A673 (cell line): ENCODE measurements at regions not wholly inside any gene's neighbourhood (a gene's known extent, or its start where the extent isn't known, plus 50 kb on each side); places are given as distances from the start of the nearest gene placed in this dataset.

ENCODE experiments used
- BruUV-seq: library from RNA; stranded (reverse); fragments of 400-500 nt; replicated peaks from 2 replicates; lab custom pipeline; 2021; lab: Mats Ljungman, UMichigan
- CTCF ChIA-PET: fragments of 300-600 bp; sonication (Branson Sonifier 250); formaldehyde crosslinking; loops from one replicate; lab custom pipeline; 2022; ENCODE audit warnings: antibody characterized with exemption; lab: Charles Lee
- POLR2A ChIA-PET: fragments of 300-600 bp; sonication (Branson Sonifier 250); formaldehyde crosslinking; loops from one replicate; lab custom pipeline; 2022; ENCODE audit warnings: antibody characterized with exemption; ENCODE audit not compliant: low non-redundant PET; lab: Charles Lee
- DNase-seq: peaks from one replicate; pipeline ENCODE4 v3.0.0-alpha.2; 2015; ENCODE audit warnings: low spot score
- H3K27ac ChIP-seq: fragments of 200-600 bp; sonication (generic); 2 replicates; pipeline ENCODE4 v1.5.1; 2016; ENCODE audit warnings: mixed run types, low read depth, mild to moderate bottlenecking, mixed read lengths, antibody characterized with exemption, low read length; ENCODE audit not compliant: poor library complexity, severe bottlenecking
- H3K27me3 ChIP-seq: fragments of 200-600 bp; sonication (generic); replicated peaks from 2 replicates; pipeline ENCODE4 v1.6.1; 2017; ENCODE audit warnings: mixed run types, low read depth, mild to moderate bottlenecking, mixed read lengths, antibody characterized with exemption, low read length; ENCODE audit not compliant: insufficient read depth, poor library complexity
- H3K36me3 ChIP-seq: fragments of 200-600 bp; sonication (generic); 2 replicates; pipeline ENCODE4 v1.6.1; 2016; ENCODE audit warnings: mixed run types, mild to moderate bottlenecking, mixed read lengths, antibody characterized with exemption, low read length; ENCODE audit not compliant: insufficient read depth, poor library complexity, severe bottlenecking
- H3K4me1 ChIP-seq: fragments of 200-600 bp; sonication (generic); 2 replicates; pipeline ENCODE4 v1.6.1; 2017; ENCODE audit warnings: mixed run types, mild to moderate bottlenecking, mixed read lengths, antibody characterized with exemption, low read length; ENCODE audit not compliant: insufficient read depth, poor library complexity, severe bottlenecking
- H3K4me3 ChIP-seq: fragments of 200-600 bp; sonication (generic); 2 replicates; pipeline ENCODE4 v1.5.1; 2016; ENCODE audit warnings: low read depth, mixed run types, mild to moderate bottlenecking, mixed read lengths, low read length; ENCODE audit not compliant: poor library complexity, severe bottlenecking
- H3K9me3 ChIP-seq: fragments of 200-600 bp; sonication (generic); 2 replicates; pipeline ENCODE4 v1.6.1; 2016; ENCODE audit warnings: mixed run types, low read depth, mild to moderate bottlenecking, mixed read lengths, antibody characterized with exemption, low read length; ENCODE audit not compliant: poor library complexity, severe bottlenecking
- CTCF ChIP-seq: fragments of 300-800, 200-600 bp; sonication (generic); conservative IDR thresholded peaks from 2 replicates; pipeline ENCODE4 v1.5.1; 2017; ENCODE audit warnings: low read depth, mild to moderate bottlenecking, antibody characterized with exemption, low read length, moderate library complexity, mixed read lengths
- EZH2 ChIP-seq: fragments of 200-600 bp; sonication (generic); IDR thresholded peaks from 2 replicates; pipeline ENCODE4 v1.6.1; 2017; ENCODE audit warnings: borderline replicate concordance, low read depth, mild to moderate bottlenecking, mixed read lengths, antibody characterized with exemption, low read length; ENCODE audit not compliant: poor library complexity, severe bottlenecking
- intact Hi-C: fragments of 100-400 bp; cut with micrococcal nuclease; formaldehyde crosslinking; loops from one replicate; pipeline ENCODE4 v1.10.0; 2022; ENCODE audit not compliant: unreplicated experiment

GRCh38 chr11:16603890-16604793, 134.3 kb upstream of the C11orf58 start:
- Histone ChIP-seq H3K36me3 (no peaks in the 10 kb centered on the region), H3K9me3 (no peaks in the 10 kb centered on the region), H3K27ac (peak overlapping the region; percentile 93), H3K4me3 (peak overlapping the region; percentile 93), H3K4me1 (peaks cover 23% of the 10 kb centered on the region), H3K27me3 (no peaks in the 10 kb centered on the region)
- intact Hi-C loops, result loop anchor here (10.0 kb wide), 2 partner anchors 149 to 429 kb away; no protein-coding TSS in a partner anchor
- BruUV-seq, result no TSS peak
- DNase-seq, result peak; percentile 43
- no peak for TF ChIP-seq EZH2
- no peak for TF ChIP-seq CTCF
- ChIA-PET POLR2A (no interaction called here), CTCF (no interaction called here)

- no peaks in the 10 kb centered on the region for H3K36me3 ChIP-seq
- POLR2A ChIA-PET, result no interaction called here
- no peak overlapping the region for H3K27ac ChIP-seq
- no peak overlapping the region for H3K4me3 ChIP-seq
- no peaks in the 10 kb centered on the region for H3K27me3 ChIP-seq
- DNase-seq, result no peak
- CTCF ChIA-PET, result no interaction called here
- intact Hi-C loops, result loop anchor here (10.0 kb wide), 2 partner anchors 148 to 428 kb away; no protein-coding TSS in a partner anchor
- TF ChIP-seq EZH2 (no peak), CTCF (no peak)
- H3K4me1 ChIP-seq, result peaks cover 16% of the 10 kb centered on the region
- H3K9me3 ChIP-seq, result no peaks in the 10 kb centered on the region
- no TSS peak for BruUV-seq
Measured at GRCh38 chr11:16603245-16603644, 135.2 kb upstream of the C11orf58 start.

- Histone ChIP-seq H3K4me1 (peaks cover 9% of the 10 kb centered on the region), H3K4me3 (no peak overlapping the region), H3K9me3 (no peaks in the 10 kb centered on the region), H3K27me3 (no peaks in the 10 kb centered on the region), H3K27ac (no peak overlapping the region), H3K36me3 (no peaks in the 10 kb centered on the region)
- BruUV-seq, result no TSS peak
- no peak for DNase-seq
- TF ChIP-seq EZH2 (no peak), CTCF (no peak)
- intact Hi-C loops, result no loop called here
- ChIA-PET CTCF (no interaction called here), POLR2A (no interaction called here)
Measured at GRCh38 chr11:16598906-16599305, 139.5 kb upstream of the C11orf58 start.
